NCI-H2107 treated with DMSO at 0.1 percent for 48 hours (cell line): ENCODE measurements at regions not wholly inside any gene's neighbourhood (a gene's known extent, or its start where the extent isn't known, plus 50 kb on each side); places are given as distances from the start of the nearest gene placed in this dataset.

ENCODE experiments used
- DNase-seq: peaks from one replicate; lab custom pipeline; 2025; ENCODE audit not compliant: unreplicated experiment; lab: John Stamatoyannopoulos, UW

GRCh38 chrX:22325096-22325495, 52.4 kb downstream of the CBLL2 start:
- DNase-seq: no peak

DNA sequence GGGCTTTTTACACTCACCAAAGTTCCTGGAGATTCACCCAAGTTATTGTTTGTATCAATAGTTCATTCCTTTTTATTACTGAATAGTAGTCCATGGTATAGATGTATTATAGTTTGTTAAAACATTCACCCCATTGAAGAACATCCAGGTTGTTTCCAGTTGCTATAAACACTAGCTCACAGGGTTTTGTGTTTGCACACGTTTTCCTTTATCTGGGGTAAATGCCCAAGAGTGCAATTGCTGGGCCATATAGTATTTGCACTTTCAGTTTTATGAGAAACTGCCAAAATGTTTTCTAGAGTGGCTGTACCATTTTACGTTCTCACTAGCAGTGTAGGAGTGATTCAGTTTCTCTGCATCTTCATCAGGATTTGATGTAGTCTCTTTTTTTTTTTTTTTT, 57.1 kb downstream of the CBLL2 start:
- DNase-seq: no peak

DNA sequence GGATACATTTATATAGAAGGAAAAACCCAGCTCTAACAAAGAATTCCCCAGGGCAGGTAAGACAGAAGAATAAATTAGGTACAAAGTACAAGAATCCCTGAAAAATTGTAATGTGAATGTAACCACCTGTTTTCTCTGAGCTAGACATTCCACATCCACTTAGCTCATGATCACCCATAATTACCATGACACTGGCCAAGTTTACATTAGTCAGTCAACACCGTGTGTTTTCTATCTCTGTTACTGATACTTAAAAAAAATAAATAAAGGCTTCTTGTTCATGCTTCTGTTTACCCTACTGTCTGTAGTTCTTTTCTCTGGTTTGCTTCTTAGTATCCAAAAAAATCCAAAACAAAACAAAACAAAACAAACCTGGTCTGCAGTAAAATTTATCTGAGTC, 66.0 kb downstream of the CBLL2 start:
- DNase-seq: no peak

- DNase-seq: no peak
Measured at GRCh38 chrX:22339459-22339858, 66.7 kb downstream of the CBLL2 start.

GRCh38 chrX:22340022-22340616, 67.4 kb downstream of the CBLL2 start:
- DNase-seq: no peak

- DNase-seq: no peak
Measured at GRCh38 chrX:22343192-22343591, 70.5 kb downstream of the CBLL2 start.

DNA sequence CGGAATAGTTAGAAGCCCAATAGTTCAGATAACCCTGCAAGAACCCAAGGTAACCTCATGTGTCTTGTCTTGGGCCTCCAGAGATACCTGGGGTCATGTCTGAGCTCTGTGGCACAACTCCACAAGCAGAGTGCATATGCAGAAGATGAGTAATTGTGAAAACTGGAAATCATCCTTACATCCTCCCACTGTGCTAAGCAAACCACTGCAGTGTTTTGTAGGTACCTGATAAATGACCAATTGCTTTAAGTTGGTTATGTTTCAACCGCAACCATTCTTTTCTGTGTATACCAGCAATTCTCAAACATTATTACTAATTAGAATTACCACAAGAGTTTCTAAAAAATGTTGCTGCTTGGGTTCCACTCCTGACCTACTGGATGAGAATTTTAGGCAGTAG, 73.2 kb downstream of the CBLL2 start:
- DNase-seq: no peak

DNA sequence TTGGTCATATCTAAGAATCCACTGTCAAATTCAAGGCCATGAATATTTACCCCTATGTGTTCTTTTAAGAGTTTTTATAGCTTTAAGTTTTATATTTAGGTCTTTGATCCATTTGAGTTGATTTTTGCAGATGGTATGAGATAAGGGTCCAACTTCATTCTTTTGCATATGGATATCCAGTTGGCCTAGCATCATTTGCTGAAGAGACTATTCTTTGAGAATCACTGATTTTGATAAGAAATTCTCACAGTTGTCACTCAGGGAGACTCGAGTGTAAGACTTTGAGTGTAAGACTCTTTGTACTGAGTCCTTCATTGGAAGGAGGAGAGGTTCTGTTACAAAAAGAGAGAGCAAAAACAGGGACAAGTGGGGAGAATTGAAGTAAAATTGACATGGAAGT, 74.8 kb downstream of the CBLL2 start:
- no peak for DNase-seq

DNA sequence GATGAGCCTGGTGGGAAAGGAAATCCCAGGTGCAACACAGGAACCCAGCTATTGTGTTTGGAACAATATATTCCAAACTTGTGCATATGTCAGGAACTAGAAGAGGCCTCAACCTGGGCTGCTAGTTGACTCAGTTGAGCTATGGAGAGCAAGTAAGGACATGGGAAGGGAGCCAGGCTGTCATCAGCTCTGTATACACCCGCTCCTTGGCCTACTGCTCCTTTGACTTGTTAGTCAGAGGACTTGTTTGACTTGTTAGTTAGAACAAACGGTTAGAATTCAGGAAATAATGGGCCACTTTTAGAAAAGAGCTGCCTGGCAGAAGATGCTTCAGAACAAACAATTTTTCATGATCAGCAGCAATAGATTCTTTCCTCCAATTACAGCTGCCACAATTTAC, 76.4 kb downstream of the CBLL2 start:
- no peak for DNase-seq

DNA sequence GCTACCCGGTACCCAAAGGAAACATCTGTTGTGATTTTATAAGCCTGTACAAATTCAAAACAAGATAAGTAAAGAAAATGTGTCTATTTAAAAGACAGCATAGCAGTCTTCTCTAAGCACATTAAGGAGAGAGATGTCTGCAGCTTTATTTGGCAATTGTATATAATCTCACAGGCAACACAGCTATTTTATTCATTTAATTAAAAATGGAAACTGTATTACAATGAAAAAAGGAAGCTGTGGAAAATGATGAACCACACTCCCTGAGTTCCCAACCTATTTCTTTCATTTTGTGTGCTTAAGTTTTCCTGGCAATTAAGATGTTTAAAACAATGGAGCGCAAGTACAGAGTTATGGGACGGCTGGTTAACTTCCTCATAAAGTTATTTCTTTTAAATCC, 78.4 kb downstream of the CBLL2 start:
- DNase-seq: no peak

GRCh38 chrX:22351966-22352365, 79.3 kb downstream of the CBLL2 start:
- no peak for DNase-seq

DNA sequence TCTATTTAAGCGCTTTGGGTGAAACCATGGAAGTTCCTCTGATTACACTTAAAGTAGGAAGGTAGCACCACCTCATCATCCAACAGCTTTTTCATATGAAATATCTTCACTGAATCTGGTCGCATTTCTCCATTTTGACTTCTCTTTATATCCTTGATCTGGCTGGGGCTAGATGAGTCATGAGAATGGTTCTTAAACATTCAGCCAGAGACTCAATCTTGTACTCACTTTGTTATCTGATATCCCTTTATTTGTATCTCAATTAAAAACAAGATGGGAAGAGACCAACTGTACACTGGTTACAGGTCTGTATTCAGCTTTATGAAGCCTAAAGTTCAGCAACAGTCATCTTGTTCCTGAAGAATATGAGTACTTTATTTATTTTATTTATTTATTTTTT, 84.9 kb downstream of the CBLL2 start:
- DNase-seq: no peak

DNA sequence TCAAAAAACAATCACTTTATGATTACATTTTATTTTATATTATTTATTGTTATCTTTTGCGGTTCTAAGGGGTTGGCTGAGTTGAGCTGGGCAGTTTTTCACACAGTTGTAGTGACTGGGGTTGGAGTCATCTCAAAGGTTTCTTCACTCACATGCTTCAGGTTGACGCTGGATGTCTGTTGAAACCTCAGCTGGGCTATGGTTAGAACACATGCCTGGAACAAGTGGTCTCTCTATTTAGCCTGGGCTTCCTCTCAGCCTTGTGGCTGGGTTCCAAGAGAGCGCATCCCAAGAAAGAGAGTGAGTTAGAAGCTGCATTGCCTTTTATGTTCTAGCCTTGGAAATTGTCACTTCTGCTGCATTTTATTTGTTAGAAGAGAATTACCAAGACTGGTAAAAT, 87.4 kb downstream of the CBLL2 start:
- no peak for DNase-seq

GRCh38 chrX:22365460-22365859, 92.7 kb downstream of the CBLL2 start:
- DNase-seq: no peak

DNA sequence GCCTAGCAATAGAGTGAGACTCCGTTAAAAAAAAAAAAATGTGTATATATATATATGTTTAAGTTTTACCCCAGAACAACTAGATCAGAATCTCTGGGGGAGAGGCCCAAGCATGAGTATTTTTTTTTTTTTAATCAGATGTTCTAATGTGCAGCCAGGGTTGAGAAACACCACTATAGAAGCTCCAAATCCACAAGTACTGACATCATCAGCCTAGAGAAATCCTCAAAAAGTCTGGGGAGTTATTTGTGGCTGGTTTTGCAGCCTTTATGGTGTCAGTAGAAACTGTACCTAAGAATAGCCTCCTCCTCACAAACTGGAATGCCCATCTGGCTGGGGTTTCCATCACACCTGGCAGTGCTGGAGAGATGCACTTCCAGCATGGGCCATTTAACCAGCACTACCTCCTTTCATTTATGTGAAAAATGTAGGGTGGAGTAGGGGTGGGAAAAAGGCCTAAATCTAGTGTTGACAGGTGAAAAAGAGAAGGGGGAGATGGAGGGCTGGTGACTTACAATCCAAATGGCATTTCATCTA, 93.5 kb downstream of the CBLL2 start:
- DNase-seq: no peak

DNA sequence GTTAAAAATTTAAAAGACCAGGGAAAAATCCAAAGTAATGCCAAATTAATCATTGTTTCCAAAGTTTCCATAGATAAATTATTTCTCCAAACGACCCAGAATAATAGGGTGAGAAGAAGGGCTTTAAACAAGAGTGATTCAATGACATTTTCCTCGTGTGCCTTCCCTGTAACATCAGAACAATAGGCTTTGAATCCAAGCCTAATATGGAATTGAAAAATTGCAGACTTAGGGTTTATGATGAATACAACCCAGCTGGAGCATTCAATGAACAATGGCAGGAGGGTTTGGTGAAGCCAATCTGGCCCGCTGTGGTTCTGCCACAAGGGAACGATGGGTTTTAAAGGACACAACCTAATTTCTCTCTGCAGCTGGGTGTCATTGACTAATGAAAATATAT, 94.2 kb downstream of the CBLL2 start:
- peak; percentile 62 for DNase-seq

GRCh38 chrX:22373094-22373493, 100.4 kb downstream of the CBLL2 start:
- no peak for DNase-seq

DNA sequence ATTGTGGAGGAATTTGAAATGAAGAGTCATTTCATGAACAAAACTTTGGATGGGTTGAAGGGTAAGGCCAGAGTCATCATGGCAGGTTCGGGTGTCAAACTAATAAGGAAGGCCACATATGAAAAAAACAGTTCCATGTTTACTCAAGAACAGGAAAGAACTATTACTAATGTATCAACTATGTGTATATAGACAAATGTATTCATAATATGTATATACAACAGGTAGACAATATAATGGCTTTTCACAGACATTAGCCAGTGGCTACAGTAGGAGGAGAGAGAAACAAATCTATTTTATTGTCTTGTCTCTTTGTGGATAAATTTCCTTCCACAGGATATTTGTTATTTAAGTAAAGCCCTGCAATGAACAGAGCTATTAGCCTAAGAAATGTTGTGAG, 101.1 kb downstream of the CBLL2 start:
- DNase-seq: no peak

DNA sequence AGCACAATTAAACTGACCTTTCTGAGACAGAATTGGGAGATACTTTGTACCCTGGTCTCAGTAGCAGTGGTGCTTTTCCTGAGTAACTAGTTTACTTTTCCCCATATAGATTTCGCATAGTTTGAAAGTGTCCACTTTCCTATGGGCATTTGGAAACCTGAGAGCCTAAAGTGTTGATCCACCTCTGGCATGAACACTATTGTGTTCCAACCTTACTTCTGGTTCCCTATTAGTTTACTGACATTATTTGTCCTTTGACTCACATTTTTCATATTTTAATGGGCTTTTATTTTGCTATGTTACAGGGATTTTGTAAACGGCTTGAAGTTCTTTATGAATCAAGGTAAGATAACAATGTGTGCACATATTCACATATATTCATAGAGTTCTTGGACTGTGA, 103.7 kb downstream of the CBLL2 start:
- DNase-seq: no peak

DNA sequence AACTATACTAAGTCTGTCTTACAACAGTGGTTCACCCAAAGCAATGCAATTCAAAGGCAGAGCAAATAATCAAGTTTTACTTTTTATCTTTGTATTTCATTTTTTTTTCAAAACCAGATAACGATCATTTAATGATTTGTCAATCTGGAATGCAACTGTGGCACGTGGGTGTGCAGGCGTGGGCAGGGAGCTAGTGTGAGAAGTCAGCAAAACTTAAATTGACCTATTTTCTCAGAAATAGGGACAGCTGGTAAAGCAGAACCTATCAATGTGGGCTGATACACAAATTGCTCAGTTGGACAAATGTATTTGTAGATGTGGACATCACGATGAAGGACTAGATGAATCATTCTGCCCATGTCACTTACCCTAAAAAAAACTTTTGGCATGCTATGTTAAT, 105.6 kb downstream of the CBLL2 start:
- no peak for DNase-seq

- DNase-seq: no peak
Measured at GRCh38 chrX:22383988-22384387, 111.3 kb downstream of the CBLL2 start.

DNA sequence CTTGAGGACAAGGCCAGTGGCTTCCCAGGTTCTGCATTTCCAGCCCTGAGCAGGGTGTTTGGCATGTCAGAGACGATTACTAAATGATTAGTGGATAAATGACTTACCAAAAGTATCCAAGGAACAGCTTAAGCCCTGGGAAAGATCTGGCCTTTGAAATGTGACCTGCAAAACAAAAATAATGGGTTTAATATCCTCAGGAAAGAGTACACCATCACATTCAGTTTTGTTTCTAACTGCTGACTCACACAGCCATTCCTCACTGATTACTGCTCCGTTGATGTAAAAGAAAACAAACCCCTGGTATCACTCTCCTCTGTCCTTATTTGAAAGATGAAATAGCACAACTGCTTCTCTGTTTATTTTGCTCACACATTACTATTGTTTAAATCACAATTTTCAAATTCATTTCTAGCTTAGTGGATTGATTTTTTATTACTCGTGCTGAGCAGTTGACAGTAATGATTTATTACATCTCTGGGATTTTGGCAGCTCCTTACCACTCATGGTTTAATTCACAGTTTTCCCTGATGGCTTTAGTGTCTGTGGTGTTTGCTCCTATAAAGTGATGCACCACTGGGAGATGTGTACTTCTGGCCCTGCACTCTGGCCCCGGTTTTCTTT, 117.0 kb downstream of the CBLL2 start:
- DNase-seq: no peak
